ENCODE measurements at regions not wholly inside any gene's neighbourhood (a gene's known extent, or its start where the extent isn't known, plus 50 kb on each side); places are given as distances from the start of the nearest gene placed in this dataset.
"Not testable (repeated sequence)": the region's sequence is repeated elsewhere in the genome, so short reads cannot be mapped to it uniquely, and the experiment has no call there.

GRCh38 chr12:84033162-84033561, 879.4 kb downstream of the SLC6A15 start:
- WGBS, 2 experiments (ENCODE audit: insufficient coverage in 2 of 2), result 88 to 89% methylated on average over 8 of the region's 8 CpGs
- Histone ChIP-seq H3K9me3 (ENCODE audit: control insufficient read depth, low read length) (peaks cover 7% of the 10 kb centered on the region), H3K4me3 (ENCODE audit: extremely low read depth, insufficient read depth, low read length, poor library complexity, severe bottlenecking) (no peak overlapping the region), H3K27ac (ENCODE audit: low read depth, low read length, severe bottlenecking) (no peak overlapping the region), H3K4me1 (ENCODE audit: control insufficient read depth, insufficient read depth, low read length, poor library complexity, severe bottlenecking) (no peaks in the 10 kb centered on the region), H3K36me3 (ENCODE audit: control insufficient read depth, insufficient read depth, low read length) (no peaks in the 10 kb centered on the region)

GRCh38 chr12:84018556-84019179, 893.9 kb downstream of the SLC6A15 start:
- WGBS, 2 experiments (ENCODE audit: insufficient coverage in 2 of 2), result 76 to 97% methylated on average over 2 to 5 of the region's 6 CpGs
- not testable (repeated sequence) for H3K36me3 ChIP-seq (ENCODE audit: control insufficient read depth, insufficient read depth, low read length); H3K4me1 ChIP-seq (ENCODE audit: control insufficient read depth, insufficient read depth, low read length, poor library complexity, severe bottlenecking); H3K4me3 ChIP-seq (ENCODE audit: extremely low read depth, insufficient read depth, low read length, poor library complexity, severe bottlenecking); H3K9me3 ChIP-seq (ENCODE audit: control insufficient read depth, low read length); H3K27ac ChIP-seq (ENCODE audit: low read depth, low read length, severe bottlenecking)

- Histone ChIP-seq H3K9me3 (ENCODE audit: control insufficient read depth, low read length) (no peaks in the 10 kb centered on the region), H3K4me1 (ENCODE audit: control insufficient read depth, insufficient read depth, low read length, poor library complexity, severe bottlenecking) (no peaks in the 10 kb centered on the region), H3K36me3 (ENCODE audit: control insufficient read depth, insufficient read depth, low read length) (no peaks in the 10 kb centered on the region), H3K27ac (ENCODE audit: low read depth, low read length, severe bottlenecking) (no peak overlapping the region), H3K4me3 (ENCODE audit: extremely low read depth, insufficient read depth, low read length, poor library complexity, severe bottlenecking) (no peak overlapping the region)
Measured at GRCh38 chr12:84016956-84017355, 895.6 kb downstream of the SLC6A15 start.

GRCh38 chr12:83997423-83997822, 915.2 kb downstream of the SLC6A15 start:
- no peaks in the 10 kb centered on the region for H3K36me3 ChIP-seq (ENCODE audit: control insufficient read depth, insufficient read depth, low read length)
- H3K9me3 ChIP-seq (ENCODE audit: control insufficient read depth, low read length), result no peaks in the 10 kb centered on the region
- no peak overlapping the region for H3K4me3 ChIP-seq (ENCODE audit: extremely low read depth, insufficient read depth, low read length, poor library complexity, severe bottlenecking)
- no peaks in the 10 kb centered on the region for H3K4me1 ChIP-seq (ENCODE audit: control insufficient read depth, insufficient read depth, low read length, poor library complexity, severe bottlenecking)
- no peak overlapping the region for H3K27ac ChIP-seq (ENCODE audit: low read depth, low read length, severe bottlenecking)

GRCh38 chr12:83996671-83997070, 915.9 kb downstream of the SLC6A15 start:
- Histone ChIP-seq H3K9me3 (ENCODE audit: control insufficient read depth, low read length) (no peaks in the 10 kb centered on the region), H3K36me3 (ENCODE audit: control insufficient read depth, insufficient read depth, low read length) (no peaks in the 10 kb centered on the region), H3K27ac (ENCODE audit: low read depth, low read length, severe bottlenecking) (no peak overlapping the region), H3K4me1 (ENCODE audit: control insufficient read depth, insufficient read depth, low read length, poor library complexity, severe bottlenecking) (no peaks in the 10 kb centered on the region), H3K4me3 (ENCODE audit: extremely low read depth, insufficient read depth, low read length, poor library complexity, severe bottlenecking) (no peak overlapping the region)
- WGBS, 2 experiments (ENCODE audit: insufficient coverage in 2 of 2), result no CpG with 5 or more reads among the region's 1 CpG

- WGBS, 2 experiments (ENCODE audit: insufficient coverage in 2 of 2), result no CpG with 5 or more reads among the region's 2 CpGs
- Histone ChIP-seq H3K4me1 (ENCODE audit: control insufficient read depth, insufficient read depth, low read length, poor library complexity, severe bottlenecking) (no peaks in the 10 kb centered on the region), H3K9me3 (ENCODE audit: control insufficient read depth, low read length) (no peaks in the 10 kb centered on the region), H3K4me3 (ENCODE audit: extremely low read depth, insufficient read depth, low read length, poor library complexity, severe bottlenecking) (no peak overlapping the region), H3K36me3 (ENCODE audit: control insufficient read depth, insufficient read depth, low read length) (no peaks in the 10 kb centered on the region), H3K27ac (ENCODE audit: low read depth, low read length, severe bottlenecking) (no peak overlapping the region)
Measured at GRCh38 chr12:83985084-83985483, 927.5 kb downstream of the SLC6A15 start.

GRCh38 chr12:83980398-83980797, 932.2 kb downstream of the SLC6A15 start:
- no peak overlapping the region for H3K27ac ChIP-seq (ENCODE audit: low read depth, low read length, severe bottlenecking)
- H3K4me1 ChIP-seq (ENCODE audit: control insufficient read depth, insufficient read depth, low read length, poor library complexity, severe bottlenecking), result no peaks in the 10 kb centered on the region
- no peaks in the 10 kb centered on the region for H3K9me3 ChIP-seq (ENCODE audit: control insufficient read depth, low read length)
- H3K36me3 ChIP-seq (ENCODE audit: control insufficient read depth, insufficient read depth, low read length), result no peaks in the 10 kb centered on the region
- no peak overlapping the region for H3K4me3 ChIP-seq (ENCODE audit: extremely low read depth, insufficient read depth, low read length, poor library complexity, severe bottlenecking)

GRCh38 chr12:83979785-83980184, 932.8 kb downstream of the SLC6A15 start:
- H3K36me3 ChIP-seq (ENCODE audit: control insufficient read depth, insufficient read depth, low read length), result no peaks in the 10 kb centered on the region
- no peaks in the 10 kb centered on the region for H3K4me1 ChIP-seq (ENCODE audit: control insufficient read depth, insufficient read depth, low read length, poor library complexity, severe bottlenecking)
- WGBS, 2 experiments (ENCODE audit: insufficient coverage in 2 of 2), result 90 to 100% methylated on average over 1 to 2 of the region's 2 CpGs
- no peaks in the 10 kb centered on the region for H3K9me3 ChIP-seq (ENCODE audit: control insufficient read depth, low read length)
- no peak overlapping the region for H3K4me3 ChIP-seq (ENCODE audit: extremely low read depth, insufficient read depth, low read length, poor library complexity, severe bottlenecking)
- no peak overlapping the region for H3K27ac ChIP-seq (ENCODE audit: low read depth, low read length, severe bottlenecking)

- no peak overlapping the region for H3K27ac ChIP-seq (ENCODE audit: low read depth, low read length, severe bottlenecking)
- no peak overlapping the region for H3K4me3 ChIP-seq (ENCODE audit: extremely low read depth, insufficient read depth, low read length, poor library complexity, severe bottlenecking)
- no peaks in the 10 kb centered on the region for H3K36me3 ChIP-seq (ENCODE audit: control insufficient read depth, insufficient read depth, low read length)
- WGBS, 2 experiments (ENCODE audit: insufficient coverage in 2 of 2), result no CpG with 5 or more reads among the region's 3 CpGs
- H3K9me3 ChIP-seq (ENCODE audit: control insufficient read depth, low read length), result no peaks in the 10 kb centered on the region
- no peaks in the 10 kb centered on the region for H3K4me1 ChIP-seq (ENCODE audit: control insufficient read depth, insufficient read depth, low read length, poor library complexity, severe bottlenecking)
Measured at GRCh38 chr12:83971781-83972180, 940.8 kb downstream of the SLC6A15 start.

- no peak overlapping the region for H3K4me3 ChIP-seq (ENCODE audit: extremely low read depth, insufficient read depth, low read length, poor library complexity, severe bottlenecking)
- no CpG with 5 or more reads among the region's 1 CpG for WGBS, 2 experiments (ENCODE audit: insufficient coverage in 2 of 2)
- no peaks in the 10 kb centered on the region for H3K9me3 ChIP-seq (ENCODE audit: control insufficient read depth, low read length)
- H3K4me1 ChIP-seq (ENCODE audit: control insufficient read depth, insufficient read depth, low read length, poor library complexity, severe bottlenecking), result no peaks in the 10 kb centered on the region
- no peaks in the 10 kb centered on the region for H3K36me3 ChIP-seq (ENCODE audit: control insufficient read depth, insufficient read depth, low read length)
- no peak overlapping the region for H3K27ac ChIP-seq (ENCODE audit: low read depth, low read length, severe bottlenecking)
Measured at GRCh38 chr12:83960767-83961166, 951.8 kb downstream of the SLC6A15 start.

GRCh38 chr12:83958997-83959396, 953.6 kb downstream of the SLC6A15 start:
- Histone ChIP-seq H3K4me3 (ENCODE audit: extremely low read depth, insufficient read depth, low read length, poor library complexity, severe bottlenecking) (no peak overlapping the region), H3K4me1 (ENCODE audit: control insufficient read depth, insufficient read depth, low read length, poor library complexity, severe bottlenecking) (no peaks in the 10 kb centered on the region), H3K36me3 (ENCODE audit: control insufficient read depth, insufficient read depth, low read length) (no peaks in the 10 kb centered on the region), H3K9me3 (ENCODE audit: control insufficient read depth, low read length) (no peaks in the 10 kb centered on the region), H3K27ac (ENCODE audit: low read depth, low read length, severe bottlenecking) (no peak overlapping the region)
- WGBS, 2 experiments (ENCODE audit: insufficient coverage in 2 of 2), result 90 to 100% methylated on average over 1 to 2 of the region's 2 CpGs

All from mesodermal cell (in vitro differentiated cells).